Keratinocyte (primary cell): ENCODE measurements at regions not wholly inside any gene's neighbourhood (a gene's known extent, or its start where the extent isn't known, plus 50 kb on each side); places are given as distances from the start of the nearest gene placed in this dataset.

Experiments used
- DNase-seq: peaks from one replicate; pipeline ENCODE4 v3.0.0-alpha.2; 2011; ENCODE audit warnings: low read depth, missing footprints, low spot score
- FAIRE-seq: peaks from 2 replicates; lab custom pipeline; 2011; peaks lifted over from hg19 to GRCh38; lab: Jason Lieb, UNC
- H2AFZ ChIP-seq: 2 replicates; pipeline ENCODE4 v1.6.0; 2012; ENCODE audit warnings: low read length, control low read depth, inconsistent platforms; ENCODE audit not compliant: control insufficient read depth
- H3K27ac ChIP-seq: 2 replicates; pipeline ENCODE4 v1.5.1; 2011; ENCODE audit warnings: low read length; ENCODE audit not compliant: control insufficient read depth, insufficient read depth
- H3K27me3 ChIP-seq: 3 replicates; pipeline ENCODE4 v1.6.0; 2011; ENCODE audit warnings: low read length; ENCODE audit not compliant: control insufficient read depth, insufficient read depth; ENCODE audit errors: extremely low read depth
- H3K36me3 ChIP-seq, 2 experiments: 2 replicates in 1 of 2; 3 replicates in 1 of 2; pipeline ENCODE4 v1.5.1; 2011; ENCODE audit warnings: low read length in 2 of 2, mild to moderate bottlenecking in 1 of 2; ENCODE audit not compliant: control insufficient read depth in 2 of 2, insufficient read depth in 2 of 2; ENCODE audit errors: extremely low read depth in 1 of 2
- H3K4me1 ChIP-seq: 3 replicates; pipeline ENCODE4 v1.5.1; 2011; ENCODE audit warnings: low read length; ENCODE audit not compliant: control insufficient read depth, insufficient read depth; ENCODE audit errors: extremely low read depth
- H3K4me2 ChIP-seq: 3 replicates; pipeline ENCODE4 v1.6.0; 2011; ENCODE audit warnings: low read depth, low read length; ENCODE audit not compliant: control insufficient read depth, insufficient read depth; ENCODE audit errors: extremely low read depth
- H3K4me3 ChIP-seq, 3 experiments: fragments of 200-600 bp in 1 of 3; sonication (generic) in 1 of 3; 2 replicates in 2 of 3; 3 replicates in 1 of 3; pipeline ENCODE4 v1.5.1; 2011 to 2016; ENCODE audit warnings: low read length in 3 of 3, mild to moderate bottlenecking in 3 of 3, control low read depth in 2 of 3, inconsistent platforms in 1 of 3, low read depth in 1 of 3, mixed read lengths in 1 of 3, mixed run types in 1 of 3, moderate library complexity in 1 of 3; ENCODE audit not compliant: control insufficient read depth in 2 of 3, insufficient read depth in 2 of 3; ENCODE audit errors: extremely low read depth in 1 of 3
- H3K79me2 ChIP-seq: 2 replicates; pipeline ENCODE4 v1.6.0; 2012; ENCODE audit warnings: low read length; ENCODE audit not compliant: control insufficient read depth, insufficient read depth
- H3K9ac ChIP-seq: 3 replicates; pipeline ENCODE4 v1.6.0; 2011; ENCODE audit warnings: low read length; ENCODE audit not compliant: control insufficient read depth, insufficient read depth; ENCODE audit errors: extremely low read depth
- H3K9me1 ChIP-seq: 3 replicates; pipeline ENCODE4 v1.6.0; 2011; ENCODE audit warnings: low read length; ENCODE audit not compliant: control insufficient read depth, insufficient read depth; ENCODE audit errors: extremely low read depth
- H3K9me3 ChIP-seq: 2 replicates; pipeline ENCODE4 v1.5.1; 2012; ENCODE audit warnings: low read depth, low read length; ENCODE audit not compliant: control insufficient read depth
- H4K20me1 ChIP-seq: 3 replicates; pipeline ENCODE4 v1.6.0; 2011; ENCODE audit warnings: low read length; ENCODE audit not compliant: control insufficient read depth, insufficient read depth; ENCODE audit errors: extremely low read depth
- CTCF ChIP-seq, 3 experiments: IDR thresholded peaks in 1 of 3; conservative IDR thresholded peaks in 1 of 3; optimal IDR thresholded peaks in 1 of 3; 2 replicates in 2 of 3; 3 replicates in 1 of 3; pipeline versions ENCODE3 to v1.5.1; 2011; ENCODE audit warnings: low read length in 3 of 3, mild to moderate bottlenecking in 3 of 3, moderate library complexity in 2 of 3, control low read depth in 1 of 3, inconsistent platforms in 1 of 3; ENCODE audit not compliant: insufficient read depth in 2 of 3; ENCODE audit errors: extremely low read depth in 1 of 3
- EZH2 ChIP-seq: IDR thresholded peaks from one replicate; pipeline ENCODE4 v1.6.1; 2012; ENCODE audit warnings: inconsistent platforms, mild to moderate bottlenecking, low read length, moderate library complexity
- dilution Hi-C: fragments of 300-500 bp; cut with MboI; formaldehyde crosslinking; loops from one replicate; pipeline ENCODE4 v1.7.0; 2020; ENCODE audit warnings: low sequenced_read_pairs; ENCODE audit not compliant: extremely low pct_ligation_motif_present

- no peaks in the 10 kb centered on the region for H3K9me1 ChIP-seq
- H3K9me3 ChIP-seq = no peaks in the 10 kb centered on the region
- no peak overlapping the region for H3K9ac ChIP-seq
- TF ChIP-seq EZH2 (no peak), CTCF (optimal IDR thresholded peaks at IDR 0.05 in 1 of 3, IDR thresholded peaks at IDR 0.05 in 1 of 3, conservative IDR thresholded peaks at IDR 0.05 in 1 of 3; ENCODE audit: extremely low read depth in 1 of 3, insufficient read depth in 2 of 3, low read length in 3 of 3) (no peak)
- no peaks in the 10 kb centered on the region for H3K36me3 ChIP-seq
- H3K4me1 ChIP-seq = peaks cover 4% of the 10 kb centered on the region
- no peak overlapping the region for H3K4me3 ChIP-seq
- DNase-seq (no peak), FAIRE-seq (no peak)
- H3K79me2 ChIP-seq = no peaks in the 10 kb centered on the region
- H4K20me1 ChIP-seq = no peaks in the 10 kb centered on the region
- no peak overlapping the region for H2AFZ ChIP-seq
- H3K27ac ChIP-seq = no peak overlapping the region
- dilution Hi-C loops = no loop called here
- H3K4me2 ChIP-seq = no peak overlapping the region
- no peaks in the 10 kb centered on the region for H3K27me3 ChIP-seq
Measured at GRCh38 chr2:37767046-37767445, 95.6 kb upstream of the CDC42EP3 start.

GRCh38 chr2:37767959-37768925, 96.8 kb upstream of the CDC42EP3 start:
- Histone ChIP-seq H3K4me2 (no peak overlapping the region), H3K36me3 (no peaks in the 10 kb centered on the region), H3K9me3 (no peaks in the 10 kb centered on the region), H3K4me3 (no peak overlapping the region), H2AFZ (no peak overlapping the region), H3K4me1 (peaks cover 4% of the 10 kb centered on the region), H3K9ac (no peak overlapping the region), H3K79me2 (no peaks in the 10 kb centered on the region), H3K27ac (no peak overlapping the region), H3K9me1 (no peaks in the 10 kb centered on the region), H3K27me3 (no peaks in the 10 kb centered on the region), H4K20me1 (no peaks in the 10 kb centered on the region)
- TF ChIP-seq CTCF (optimal IDR thresholded peaks at IDR 0.05 in 1 of 3, IDR thresholded peaks at IDR 0.05 in 1 of 3, conservative IDR thresholded peaks at IDR 0.05 in 1 of 3; ENCODE audit: extremely low read depth in 1 of 3, insufficient read depth in 2 of 3, low read length in 3 of 3) (no peak), EZH2 (no peak)
- DNase-seq (no peak), FAIRE-seq (no peak)
- dilution Hi-C loops = no loop called here
